ENCODE measurements at regions not wholly inside any gene's neighbourhood (a gene's known extent, or its start where the extent isn't known, plus 50 kb on each side); places are given as distances from the start of the nearest gene placed in this dataset.
"Not testable (repeated sequence)": the region's sequence is repeated elsewhere in the genome, so short reads cannot be mapped to it uniquely, and the experiment has no call there.

- DNase-seq, result no peak
Measured at GRCh38 chr3:4077950-4078349, 225.2 kb upstream of the SETMAR start.

- DNase-seq, result no peak
Measured at GRCh38 chr3:4078903-4079302, 224.3 kb upstream of the SETMAR start.

- no peak for DNase-seq
Measured at GRCh38 chr3:4079339-4080195, 223.6 kb upstream of the SETMAR start.

- no peak for DNase-seq
Measured at GRCh38 chr3:4083225-4084015, 219.7 kb upstream of the SETMAR start.

GRCh38 chr3:4084271-4084670 lies 218.9 kb upstream of the SETMAR start:
- DNase-seq, result no peak

- DNase-seq, result not testable (repeated sequence)
Measured at GRCh38 chr3:4086662-4087061, 216.5 kb upstream of the SETMAR start.

- DNase-seq, result no peak
Measured at GRCh38 chr3:4091786-4092185, 211.4 kb upstream of the SETMAR start.

GRCh38 chr3:4097801-4098200 lies 205.4 kb upstream of the SETMAR start:
- no peak for DNase-seq

GRCh38 chr3:4099607-4100006 lies 203.6 kb upstream of the SETMAR start:
- DNase-seq, result no peak

GRCh38 chr3:4107430-4107829 lies 195.7 kb upstream of the SETMAR start:
- DNase-seq, result no peak

- no peak for DNase-seq
Measured at GRCh38 chr3:4113811-4114522, 189.2 kb upstream of the SETMAR start.

GRCh38 chr3:4119119-4119518 lies 184.1 kb upstream of the SETMAR start:
- DNase-seq, result no peak

- DNase-seq, result no peak
Measured at GRCh38 chr3:4125576-4125975, 177.6 kb upstream of the SETMAR start.

GRCh38 chr3:4138150-4138785 lies 164.9 kb upstream of the SETMAR start:
- no peak for DNase-seq

GRCh38 chr3:4138786-4139431 lies 164.3 kb upstream of the SETMAR start:
- DNase-seq, result no peak

- no peak for DNase-seq
Measured at GRCh38 chr3:4139462-4140140, 163.6 kb upstream of the SETMAR start.

- no peak for DNase-seq
Measured at GRCh38 chr3:4140921-4141320, 162.2 kb upstream of the SETMAR start.

- DNase-seq, result no peak
Measured at GRCh38 chr3:4147556-4148118, 155.5 kb upstream of the SETMAR start.

GRCh38 chr3:4149296-4149695 lies 153.9 kb upstream of the SETMAR start:
- DNase-seq, result no peak

GRCh38 chr3:4150816-4151215 lies 152.4 kb upstream of the SETMAR start:
- DNase-seq, result no peak

- no peak for DNase-seq
Measured at GRCh38 chr3:4151859-4152258, 151.3 kb upstream of the SETMAR start.

- no peak for DNase-seq
Measured at GRCh38 chr3:4153771-4154170, 149.4 kb upstream of the SETMAR start.
